HCT116 (cell line): ENCODE measurements at regions not wholly inside any gene's neighbourhood (a gene's known extent, or its start where the extent isn't known, plus 50 kb on each side); places are given as distances from the start of the nearest gene placed in this dataset.

ENCODE experiments used
- ATAC-seq: fragments of 200-7000 bp; cut with Tn5 transposase; 2 replicates; pipeline ENCODE4 v1.9.1; 2020; ENCODE audit warnings: mild to moderate bottlenecking, moderate library complexity
- BruUV-seq: library from RNA; stranded (reverse); fragments of 400-500 nt; replicated peaks from 2 replicates; lab custom pipeline; 2021; lab: Mats Ljungman, UMichigan
- CTCF ChIA-PET: fragments of 300-600 bp; sonication (Branson Sonifier 250); formaldehyde crosslinking; loops from one replicate; lab custom pipeline; 2021; ENCODE audit warnings: antibody characterized with exemption; lab: Charles Lee
- POLR2A ChIA-PET: fragments of 300-600, 350-600 bp; sonication (Branson Sonifier 250); formaldehyde crosslinking; loops from one replicate; lab custom pipeline; 2021; ENCODE audit warnings: antibody characterized with exemption; lab: Charles Lee
- RAD21 ChIA-PET, 2 experiments: fragments of 300-600 bp; sonication (Branson Sonifier 250); formaldehyde crosslinking; loops; one replicate each; lab custom pipeline; 2023; ENCODE audit warnings: low total read pairs in 2 of 2; ENCODE audit not compliant: uncharacterized antibody in 2 of 2, unreplicated experiment in 2 of 2, low non-redundant PET in 1 of 2; lab: Charles Lee
- DNase-seq: peaks from one replicate; pipeline ENCODE4 v3.0.0-alpha.2; 2010; ENCODE audit warnings: low read depth, low spot score
- H2AFZ ChIP-seq: fragments of 200-600 bp; shearing (Covaris generic), sonication (generic); 2 replicates; pipeline ENCODE4 v1.6.1; 2017; ENCODE audit warnings: low read depth, mixed run types, mixed read lengths, antibody characterized with exemption, low read length; ENCODE audit not compliant: poor library complexity, severe bottlenecking
- H3K27ac ChIP-seq: 2 replicates; pipeline ENCODE4 v1.5.1; 2012; ENCODE audit warnings: low read depth, low read length
- H3K27me3 ChIP-seq: fragments of 200-600 bp; sonication (generic); 2 replicates; pipeline ENCODE4 v1.6.1; 2016; ENCODE audit warnings: mixed run types, low read length, mixed read lengths; ENCODE audit not compliant: insufficient read depth
- H3K36me3 ChIP-seq, 2 experiments: fragments of 200-500 bp in 1 of 2; fragments of 200-600 bp in 1 of 2; sonication (Bioruptor generic) in 1 of 2; sonication (generic) in 1 of 2; 2 replicates each; pipeline versions ENCODE4 v1.5.1 to v1.6.1; 2014 to 2016; ENCODE audit warnings: low read length in 2 of 2, inconsistent platforms in 1 of 2, mixed read lengths in 1 of 2, mixed run types in 1 of 2; ENCODE audit not compliant: insufficient read depth in 2 of 2, control insufficient read depth in 1 of 2
- H3K4me1 ChIP-seq, 2 experiments: fragments of 200-600 bp in 1 of 2; sonication (generic) in 1 of 2; 2 replicates each; pipeline versions ENCODE4 v1.5.1 to v1.6.1; 2012 to 2017; ENCODE audit warnings: low read length in 2 of 2, inconsistent platforms in 1 of 2, mild to moderate bottlenecking in 1 of 2, mixed read lengths in 1 of 2, mixed run types in 1 of 2, moderate library complexity in 1 of 2; ENCODE audit not compliant: insufficient read depth in 2 of 2, control insufficient read depth in 1 of 2
- H3K4me2 ChIP-seq: fragments of 200-600 bp; sonication (generic); 2 replicates; pipeline ENCODE4 v1.6.1; 2017; ENCODE audit warnings: mixed run types, low read length, mixed read lengths
- H3K4me3 ChIP-seq, 2 experiments: fragments of 200-600 bp in 1 of 2; sonication (generic) in 1 of 2; replicated peaks in 1 of 2; 2 replicates each; pipeline ENCODE4 v1.5.1; 2011 to 2016; ENCODE audit warnings: low read length in 2 of 2, control low read depth in 1 of 2, low read depth in 1 of 2, mild to moderate bottlenecking in 1 of 2, mixed read lengths in 1 of 2, mixed run types in 1 of 2
- H3K79me2 ChIP-seq: fragments of 200-600 bp; sonication (generic); 2 replicates; pipeline ENCODE4 v1.6.1; 2017; ENCODE audit warnings: mild to moderate bottlenecking, mixed run types, low read length, moderate library complexity, mixed read lengths; ENCODE audit not compliant: insufficient read depth
- H3K9ac ChIP-seq: fragments of 200-600 bp; sonication (generic); 2 replicates; pipeline ENCODE4 v1.6.1; 2016; ENCODE audit warnings: low read length, mixed read lengths
- H3K9me2 ChIP-seq: fragments of 200-600 bp; sonication (generic), shearing (Covaris generic); 2 replicates; pipeline ENCODE4 v1.6.1; 2017; ENCODE audit warnings: mixed run types, mild to moderate bottlenecking, moderate library complexity; ENCODE audit not compliant: insufficient read depth
- H3K9me3 ChIP-seq, 2 experiments: fragments of 200-500 bp in 1 of 2; fragments of 200-600 bp in 1 of 2; sonication (Bioruptor generic) in 1 of 2; sonication (generic) in 1 of 2; 2 replicates each; pipeline ENCODE4 v1.6.1; 2014 to 2017; ENCODE audit warnings: low read length in 2 of 2, mixed read lengths in 2 of 2, inconsistent platforms in 1 of 2, low read depth in 1 of 2, mild to moderate bottlenecking in 1 of 2, mixed run types in 1 of 2, moderate library complexity in 1 of 2; ENCODE audit not compliant: control insufficient read depth in 1 of 2, insufficient read depth in 1 of 2
- H4K20me1 ChIP-seq: fragments of 200-600 bp; sonication (generic), shearing (Covaris generic); 2 replicates; pipeline ENCODE4 v1.6.1; 2017; ENCODE audit warnings: mixed run types, mild to moderate bottlenecking, moderate library complexity; ENCODE audit not compliant: insufficient read depth
- ATF3 ChIP-seq: IDR thresholded peaks from 2 replicates; pipeline ENCODE4 v1.6.1; 2012
- CBX3 ChIP-seq: IDR thresholded peaks from 2 replicates; pipeline ENCODE4 v1.6.1; 2012; ENCODE audit warnings: low read depth
- EGR1 ChIP-seq: IDR thresholded peaks from 2 replicates; pipeline ENCODE4 v1.6.1; 2012; ENCODE audit warnings: low read depth
- EZH2phosphoT487 ChIP-seq: fragments of 200-600 bp; IDR thresholded peaks from 2 replicates; pipeline ENCODE4 v1.6.1; 2018; ENCODE audit warnings: antibody characterized with exemption, borderline replicate concordance
- POLR2A ChIP-seq: IDR thresholded peaks from 2 replicates; pipeline ENCODE4 v1.7.0; 2011; ENCODE audit warnings: borderline replicate concordance; ENCODE audit not compliant: insufficient read depth, insufficient read length; ENCODE audit errors: extremely low read depth
- POLR2AphosphoS5 ChIP-seq: IDR thresholded peaks from 2 replicates; pipeline ENCODE4 v1.6.1; 2011; ENCODE audit warnings: mild to moderate bottlenecking, low read depth, low read length, moderate library complexity
- RAD21 ChIP-seq: IDR thresholded peaks from 2 replicates; pipeline ENCODE4 v1.6.1; 2012; ENCODE audit warnings: low read depth, mild to moderate bottlenecking
- SIN3A ChIP-seq: IDR thresholded peaks from 2 replicates; pipeline ENCODE4 v1.6.1; 2012; ENCODE audit warnings: low read depth
- SRF ChIP-seq: IDR thresholded peaks from 2 replicates; pipeline ENCODE4 v1.6.1; 2012; ENCODE audit warnings: low read depth
- TCF7L2 ChIP-seq: IDR thresholded peaks from 2 replicates; pipeline ENCODE4 v1.7.0; 2011; ENCODE audit warnings: borderline replicate concordance, inconsistent platforms; ENCODE audit not compliant: insufficient read depth, insufficient read length; ENCODE audit errors: extremely low read depth
- ZBTB33 ChIP-seq: IDR thresholded peaks from 2 replicates; pipeline ENCODE4 v1.6.1; 2011; ENCODE audit warnings: mild to moderate bottlenecking, low read length, moderate library complexity; ENCODE audit not compliant: insufficient replicate concordance; ENCODE audit errors: extremely low read depth
- ZFX ChIP-seq: fragments of 450-650 bp; IDR thresholded peaks from 2 replicates; pipeline ENCODE4 v1.6.1; 2017
- ZNF274 ChIP-seq: fragments of 200-500 bp; sonication (Bioruptor generic); IDR thresholded peaks from 2 replicates; pipeline ENCODE4 v1.6.1; 2014; ENCODE audit warnings: mild to moderate bottlenecking, low read depth, low read length, inconsistent platforms
- intact Hi-C: fragments of 100-400 bp; cut with micrococcal nuclease; formaldehyde crosslinking; loops from 2 replicates; pipeline ENCODE4 v1.10.0; 2022

GRCh38 chr2:217075268-217076057 lies 215.6 kb upstream of the TNP1 start:
- POLR2A ChIA-PET: no interaction called here

More at GRCh38 chr2:217075268-217076057, 215.6 kb upstream of the TNP1 start:
- Histone ChIP-seq H3K27me3 (no peaks in the 10 kb centered on the region), H3K36me3 (no peaks in the 10 kb centered on the region), H3K9me2 (no peaks in the 10 kb centered on the region), H3K4me3 (no peak overlapping the region), H4K20me1 (no peaks in the 10 kb centered on the region), H3K79me2 (no peaks in the 10 kb centered on the region), H3K9ac (no peak overlapping the region), H3K9me3 (no peaks in the 10 kb centered on the region), H3K4me2 (no peak overlapping the region), H2AFZ (no peak overlapping the region), H3K27ac (no peak overlapping the region), H3K4me1 (peaks cover 0 to 3% of the 10 kb centered on the region in 2 experiments; a peak in 1 of 4 replicates)
- intact Hi-C loops: no loop called here
- CTCF ChIA-PET: no interaction called here
- ATAC-seq (no peak), DNase-seq (no peak)
- TF ChIP-seq POLR2A: no peak
- TF ChIP-seq CBX3: no peak
- no peak for TF ChIP-seq SIN3A
- no peak for TF ChIP-seq ZFX
- no peak for TF ChIP-seq ZNF274
- TF ChIP-seq RAD21: no peak
- no peak for TF ChIP-seq EGR1
- no peak for TF ChIP-seq POLR2AphosphoS5
- TF ChIP-seq EZH2phosphoT487: no peak
- TF ChIP-seq ATF3: no peak
- TF ChIP-seq SRF: no peak
- no peak for TF ChIP-seq ZBTB33
- no peak for TF ChIP-seq TCF7L2
- no TSS peak for BruUV-seq
- RAD21 ChIA-PET: no interaction called here
